ENCODE measurements at regions not wholly inside any gene's neighbourhood (a gene's known extent, or its start where the extent isn't known, plus 50 kb on each side); places are given as distances from the start of the nearest gene placed in this dataset.

DNA sequence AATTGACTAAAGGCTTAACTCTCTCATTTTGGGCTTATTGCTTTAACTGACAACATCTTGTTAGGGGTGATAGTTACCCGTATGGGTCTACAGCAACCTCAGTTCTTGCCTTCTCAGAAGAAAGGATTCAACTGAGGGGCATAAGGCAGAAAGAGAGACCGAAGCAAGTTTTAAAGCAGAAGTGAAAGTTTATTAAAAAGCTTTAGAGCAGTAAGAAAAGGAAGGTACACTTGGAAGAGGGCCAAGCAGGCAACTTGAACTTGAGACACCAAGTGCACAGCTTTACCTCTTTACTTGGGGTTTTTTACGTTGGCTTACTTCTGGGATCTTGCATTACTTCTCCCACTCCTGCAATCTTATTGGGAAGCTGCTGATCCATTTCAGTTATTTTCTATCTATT is 246.9 kb upstream of the PRR20A start (continued):
- no peak for TF ChIP-seq EGR2 (tag by site-specific recombination; IDR thresholded peaks at IDR 0.05; ENCODE audit: low read depth)
- no peak for TF ChIP-seq SCRT1 (tag by site-specific recombination; IDR thresholded peaks at IDR 0.05; ENCODE audit: borderline replicate concordance)
- no peak for TF ChIP-seq ZNF114 (tag by site-specific recombination; IDR thresholded peaks at IDR 0.05)
- TF ChIP-seq ZNF292 (tag by site-specific recombination; IDR thresholded peaks at IDR 0.05; ENCODE audit: borderline replicate concordance, low read depth), result no peak
- TF ChIP-seq ZNF548 (tag by site-specific recombination; IDR thresholded peaks at IDR 0.05), result no peak
- no peak for TF ChIP-seq HOXA7 (CRISPR knock-in tag; IDR thresholded peaks at IDR 0.05; ENCODE audit: borderline replicate concordance)
- no peak for TF ChIP-seq ZNF610 (tag by site-specific recombination; IDR thresholded peaks at IDR 0.05; ENCODE audit: borderline replicate concordance)
- TF ChIP-seq ZNF16 (tag by site-specific recombination; IDR thresholded peaks at IDR 0.05; ENCODE audit: low read depth), result no peak
- no peak for TF ChIP-seq ZNF335 (tag by site-specific recombination; conservative IDR thresholded peaks at IDR 0.05)
- no peak for TF ChIP-seq ZNF433 (tag by site-specific recombination; IDR thresholded peaks at IDR 0.05; ENCODE audit: low read depth)
- TF ChIP-seq, protein P1, sequence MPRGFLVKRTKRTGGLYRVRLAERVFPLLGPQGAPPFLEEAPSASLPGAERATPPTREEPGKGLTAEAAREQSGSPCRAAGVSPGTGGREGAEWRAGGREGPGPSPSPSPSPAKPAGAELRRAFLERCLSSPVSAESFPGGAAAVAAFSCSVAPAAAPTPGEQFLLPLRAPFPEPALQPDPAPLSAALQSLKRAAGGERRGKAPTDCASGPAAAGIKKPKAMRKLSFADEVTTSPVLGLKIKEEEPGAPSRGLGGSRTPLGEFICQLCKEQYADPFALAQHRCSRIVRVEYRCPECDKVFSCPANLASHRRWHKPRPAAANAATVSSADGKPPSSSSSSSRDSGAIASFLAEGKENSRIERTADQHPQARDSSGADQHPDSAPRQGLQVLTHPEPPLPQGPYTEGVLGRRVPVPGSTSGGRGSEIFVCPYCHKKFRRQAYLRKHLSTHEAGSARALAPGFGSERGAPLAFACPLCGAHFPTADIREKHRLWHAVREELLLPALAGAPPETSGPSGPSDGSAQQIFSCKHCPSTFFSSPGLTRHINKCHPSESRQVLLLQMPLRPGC (tag by site-specific recombination; IDR thresholded peaks at IDR 0.05), result no peak

DNA sequence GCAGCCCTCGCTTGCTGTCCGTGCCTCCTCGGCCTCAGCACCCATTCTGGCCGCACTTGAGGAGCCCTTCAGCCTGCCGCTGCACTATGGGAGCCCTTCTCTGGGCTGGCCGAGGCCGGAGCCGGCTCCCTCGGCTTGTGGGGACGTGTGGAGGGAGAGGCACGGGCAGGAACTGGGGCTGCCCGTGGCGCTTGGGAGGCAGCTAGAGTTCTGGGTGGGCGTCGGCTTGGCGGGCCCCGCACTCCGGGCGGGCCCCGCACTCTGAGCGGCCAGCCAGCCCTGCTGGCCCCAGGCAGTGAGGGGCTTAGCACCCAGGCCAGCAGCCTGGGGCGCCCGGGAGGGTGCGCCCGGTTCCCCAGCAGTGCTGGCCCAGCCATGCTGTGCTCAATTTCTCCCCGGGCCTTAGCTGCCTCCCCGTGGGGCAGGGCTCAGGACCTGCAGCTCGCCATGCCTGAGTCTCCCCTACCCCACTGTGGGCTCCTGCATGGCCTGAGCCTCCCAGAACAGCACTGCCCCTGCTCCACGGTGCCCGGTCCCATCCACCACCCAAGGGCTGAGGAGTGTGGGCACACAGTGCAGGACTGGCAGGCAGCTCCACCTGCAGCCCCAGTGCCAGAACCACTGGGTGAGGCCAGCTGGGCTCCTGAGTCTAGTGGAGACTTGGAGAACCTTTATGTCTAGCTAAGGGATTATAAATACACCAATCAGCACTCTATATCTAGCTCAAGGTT is 240.0 kb upstream of the PRR20A start:
- TF ChIP-seq IKZF3 (tag by site-specific recombination; IDR thresholded peaks at IDR 0.05), result no peak
- TF ChIP-seq MZF1 (tag by site-specific recombination; IDR thresholded peaks at IDR 0.05; ENCODE audit: borderline replicate concordance), result no peak
- no peak for TF ChIP-seq ZNF785 (tag by site-specific recombination; IDR thresholded peaks at IDR 0.05)
- TF ChIP-seq SCRT2 (tag by site-specific recombination; IDR thresholded peaks at IDR 0.05), result no peak
- no peak for TF ChIP-seq ZBTB48 (tag by site-specific recombination; IDR thresholded peaks at IDR 0.05)
- Histone ChIP-seq H3K9me3 (ENCODE audit: control insufficient read depth, insufficient read depth, low read depth, low read length) (no peaks in the 10 kb centered on the region), H3K4me3 (ENCODE audit: low read depth, low read length) (no peak overlapping the region), H3K4me1 (ENCODE audit: control insufficient read depth, insufficient read depth, low read length) (no peaks in the 10 kb centered on the region), H3K27ac (ENCODE audit: extremely low read depth, low read depth, low read length) (no peak overlapping the region), H3K36me3 (ENCODE audit: control insufficient read depth in 2 of 2, insufficient read depth in 1 of 2, low read length in 2 of 2) (no peaks in the 10 kb centered on the region)
- POLR2A ChIA-PET, result no interaction called here
- CTCF ChIA-PET, result no interaction called here

DNA sequence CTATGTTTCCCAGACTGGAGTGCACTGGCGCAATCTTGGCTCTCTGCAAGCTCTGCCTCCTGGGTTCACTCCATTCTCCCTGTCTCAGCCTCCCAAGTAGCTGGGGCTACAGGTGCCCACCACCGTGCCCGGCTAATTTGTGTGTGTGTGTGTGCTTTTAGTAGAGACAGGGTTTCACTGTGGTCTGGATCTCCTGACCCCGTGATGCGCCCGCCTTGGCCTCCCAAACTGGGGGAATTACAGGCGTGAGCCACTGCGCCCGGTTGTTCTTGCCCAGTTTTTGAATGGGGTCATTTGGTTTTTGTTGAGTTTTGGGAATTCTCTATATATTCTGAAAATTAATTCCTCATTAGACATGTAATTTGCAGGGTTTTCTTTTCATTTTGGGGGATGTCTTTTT is 238.4 kb upstream of the PRR20A start:
- Histone ChIP-seq H3K4me1 (ENCODE audit: control insufficient read depth, insufficient read depth, low read length) (no peaks in the 10 kb centered on the region), H3K27ac (ENCODE audit: extremely low read depth, low read depth, low read length) (no peak overlapping the region), H3K9me3 (ENCODE audit: control insufficient read depth, insufficient read depth, low read depth, low read length) (no peaks in the 10 kb centered on the region), H3K4me3 (ENCODE audit: low read depth, low read length) (no peak overlapping the region), H3K36me3 (ENCODE audit: control insufficient read depth in 2 of 2, insufficient read depth in 1 of 2, low read length in 2 of 2) (no peaks in the 10 kb centered on the region)
- TF ChIP-seq ZNF658 (tag by site-specific recombination; IDR thresholded peaks at IDR 0.05) (no peak), ZNF114 (tag by site-specific recombination; IDR thresholded peaks at IDR 0.05) (no peak), ZNF514 (tag by site-specific recombination; IDR thresholded peaks at IDR 0.05) (no peak), ZNF501 (tag by site-specific recombination; IDR thresholded peaks at IDR 0.05) (no peak)
- TF ChIP-seq, protein P2, sequence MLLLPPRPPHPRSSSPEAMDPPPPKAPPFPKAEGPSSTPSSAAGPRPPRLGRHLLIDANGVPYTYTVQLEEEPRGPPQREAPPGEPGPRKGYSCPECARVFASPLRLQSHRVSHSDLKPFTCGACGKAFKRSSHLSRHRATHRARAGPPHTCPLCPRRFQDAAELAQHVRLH (tag by site-specific recombination; IDR thresholded peaks at IDR 0.05), result no peak
- ChIA-PET POLR2A (no interaction called here), CTCF (no interaction called here)
